Calu3 (cell line): ENCODE measurements at regions not wholly inside any gene's neighbourhood (a gene's known extent, or its start where the extent isn't known, plus 50 kb on each side); places are given as distances from the start of the nearest gene placed in this dataset.

ENCODE experiments used
- BruUV-seq: library from RNA; stranded (reverse); fragments of 400-500 nt; replicated peaks from 2 replicates; lab custom pipeline; 2021; lab: Mats Ljungman, UMichigan
- CTCF ChIA-PET: fragments of 300-600 bp; sonication (Branson Sonifier 250); formaldehyde crosslinking; loops from one replicate; lab custom pipeline; 2022; ENCODE audit warnings: antibody characterized with exemption; lab: Charles Lee
- DNase-seq: peaks from one replicate; pipeline ENCODE4 v3.0.0; 2022
- H3K27ac Mint-ChIP-seq: one replicate; pipeline ENCODE4 v1.8.0; 2022; ENCODE audit warnings: mixed read lengths; ENCODE audit not compliant: unreplicated experiment
- H3K27me3 Mint-ChIP-seq: one replicate; pipeline ENCODE4 v1.8.0; 2022; ENCODE audit warnings: mixed read lengths; ENCODE audit not compliant: unreplicated experiment
- H3K36me3 Mint-ChIP-seq: one replicate; pipeline ENCODE4 v1.8.0; 2022; ENCODE audit warnings: mild to moderate bottlenecking, moderate library complexity, mixed read lengths; ENCODE audit not compliant: insufficient read depth, unreplicated experiment
- H3K4me1 Mint-ChIP-seq: one replicate; pipeline ENCODE4 v1.8.0; 2022; ENCODE audit warnings: mild to moderate bottlenecking, low read depth, mixed read lengths; ENCODE audit not compliant: unreplicated experiment
- H3K4me3 Mint-ChIP-seq: one replicate; pipeline ENCODE4 v1.8.0; 2022; ENCODE audit warnings: mild to moderate bottlenecking, low read depth, moderate library complexity, mixed read lengths; ENCODE audit not compliant: unreplicated experiment
- H3K9me3 Mint-ChIP-seq: one replicate; pipeline ENCODE4 v1.8.0; 2022; ENCODE audit warnings: low read depth, mixed read lengths; ENCODE audit not compliant: unreplicated experiment
- CTCF ChIP-seq: fragments of 200-600 bp; IDR thresholded peaks from one replicate; pipeline ENCODE4 v1.8.0; 2022; ENCODE audit warnings: antibody characterized with exemption; ENCODE audit not compliant: unreplicated experiment
- intact Hi-C: fragments of 100-400 bp; cut with micrococcal nuclease; formaldehyde crosslinking; loops from one replicate; pipeline ENCODE4 v1.10.0; 2022; ENCODE audit not compliant: unreplicated experiment

DNA sequence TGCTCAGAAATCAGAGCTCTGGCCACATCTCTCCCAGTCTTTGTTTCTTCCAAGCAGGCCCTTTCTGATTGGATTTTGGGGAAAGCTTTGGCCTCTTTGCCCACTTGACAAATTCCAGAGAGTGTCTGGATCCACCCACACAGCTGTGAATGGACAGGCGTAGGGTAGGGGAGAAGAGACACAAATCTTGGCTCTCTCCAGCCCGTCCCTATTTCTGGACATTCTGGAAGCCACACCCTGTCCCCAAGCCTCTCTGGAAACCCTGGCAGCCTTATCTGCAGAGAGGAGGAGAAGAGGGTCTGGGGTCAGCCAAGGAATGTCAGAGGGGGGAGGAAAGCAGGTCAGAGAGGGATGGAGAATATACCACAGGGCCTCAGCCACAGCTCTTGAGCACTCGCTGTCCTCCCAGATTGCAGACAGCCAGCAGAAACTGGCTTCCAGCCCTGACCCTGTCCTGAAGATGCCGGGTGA is 59.5 kb upstream of the WNT11 start:
- no peak overlapping the region for H3K27ac Mint-ChIP-seq
- BruUV-seq, result no TSS peak
- no peak for DNase-seq
- H3K4me1 Mint-ChIP-seq, result no peaks in the 10 kb centered on the region
- peaks cover 61% of the 10 kb centered on the region for H3K27me3 Mint-ChIP-seq
- H3K36me3 Mint-ChIP-seq, result peaks cover 10% of the 10 kb centered on the region
- no peak overlapping the region for H3K4me3 Mint-ChIP-seq
- H3K9me3 Mint-ChIP-seq, result no peaks in the 10 kb centered on the region
- CTCF ChIA-PET, result no interaction called here
- TF ChIP-seq CTCF, result no peak
- intact Hi-C loops, result no loop called here

DNA sequence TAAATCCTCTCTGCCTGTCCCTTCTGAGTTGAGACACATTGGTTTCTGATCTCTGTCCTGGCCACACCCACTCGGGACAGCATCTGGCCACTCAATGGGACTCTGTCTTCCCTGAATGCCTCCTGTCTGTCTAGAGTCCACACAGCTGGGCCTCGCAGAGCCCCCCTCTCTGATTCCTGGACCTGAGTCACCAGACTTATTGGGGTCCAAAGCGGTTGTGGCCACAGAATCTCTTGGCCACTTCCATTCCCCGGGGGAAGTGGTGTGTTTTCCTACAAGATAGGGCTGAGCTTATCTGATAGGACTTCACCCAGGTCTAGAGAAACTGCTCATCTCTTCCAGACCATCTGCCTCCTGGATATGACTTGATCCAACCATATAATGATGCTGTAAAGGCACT is 57.4 kb upstream of the WNT11 start:
- no TSS peak for BruUV-seq
- intact Hi-C loops, result no loop called here
- Mint-ChIP-seq H3K27me3 (peaks cover 76% of the 10 kb centered on the region), H3K4me1 (no peaks in the 10 kb centered on the region), H3K9me3 (no peaks in the 10 kb centered on the region), H3K36me3 (peaks cover 5% of the 10 kb centered on the region), H3K4me3 (no peak overlapping the region), H3K27ac (no peak overlapping the region)
- TF ChIP-seq CTCF, result no peak
- CTCF ChIA-PET, result no interaction called here
- DNase-seq, result no peak

GRCh38 chr11:76263166-76263565 is 56.9 kb upstream of the WNT11 start:
- Mint-ChIP-seq H3K27ac (no peak overlapping the region), H3K4me3 (no peak overlapping the region), H3K4me1 (no peaks in the 10 kb centered on the region), H3K27me3 (peaks cover 76% of the 10 kb centered on the region), H3K9me3 (no peaks in the 10 kb centered on the region), H3K36me3 (peaks cover 5% of the 10 kb centered on the region)
- intact Hi-C loops, result no loop called here
- no TSS peak for BruUV-seq
- no peak for DNase-seq
- TF ChIP-seq CTCF, result no peak
- CTCF ChIA-PET, result no interaction called here

- Mint-ChIP-seq H3K9me3 (no peaks in the 10 kb centered on the region), H3K4me1 (no peaks in the 10 kb centered on the region), H3K27me3 (peaks cover 77% of the 10 kb centered on the region), H3K27ac (no peak overlapping the region), H3K36me3 (no peaks in the 10 kb centered on the region), H3K4me3 (no peak overlapping the region)
- intact Hi-C loops, result no loop called here
- BruUV-seq, result no TSS peak
- no peak for DNase-seq
- TF ChIP-seq CTCF, result no peak
- CTCF ChIA-PET, result no interaction called here
Observed at GRCh38 chr11:76260296-76260925, 54.1 kb upstream of the WNT11 start.
